Liver (tissue), 8 donors: ENCODE measurements at regions not wholly inside any gene's neighbourhood (a gene's known extent, or its start where the extent isn't known, plus 50 kb on each side); places are given as distances from the start of the nearest gene placed in this dataset.
"Not testable (repeated sequence)": the region's sequence is repeated elsewhere in the genome, so short reads cannot be mapped to it uniquely, and the experiment has no call there.

ENCODE experiments used
- DNase-seq: peaks from one replicate; pipeline ENCODE4 v3.0.0-alpha.2; 2017; ENCODE audit warnings: low spot score
- H3K27ac ChIP-seq, 2 donors: one replicate each; pipeline ENCODE4 v1.7.0; 2013; ENCODE audit warnings: inconsistent platforms in 2 of 2, low read length in 2 of 2, control low read depth in 1 of 2, low read depth in 1 of 2, mild to moderate bottlenecking in 1 of 2
- H3K27me3 ChIP-seq, 4 donors: one replicate each; pipeline versions ENCODE4 v1.6.1 to v1.7.0; 2013; ENCODE audit warnings: low read length in 3 of 4, inconsistent platforms in 1 of 4, mild to moderate bottlenecking in 1 of 4, moderate library complexity in 1 of 4; ENCODE audit not compliant: control insufficient read depth in 4 of 4, insufficient read depth in 4 of 4
- H3K36me3 ChIP-seq, 4 donors: one replicate each; pipeline versions ENCODE4 v1.6.1 to v1.7.0; 2013; ENCODE audit warnings: low read length in 3 of 4, mild to moderate bottlenecking in 3 of 4, low read depth in 1 of 4, moderate library complexity in 1 of 4; ENCODE audit not compliant: control insufficient read depth in 4 of 4, insufficient read depth in 3 of 4
- H3K4me1 ChIP-seq, 4 donors: one replicate each; pipeline versions ENCODE4 v1.6.1 to v1.7.0; 2013; ENCODE audit warnings: low read length in 3 of 4, mild to moderate bottlenecking in 3 of 4, moderate library complexity in 1 of 4; ENCODE audit not compliant: control insufficient read depth in 4 of 4, insufficient read depth in 4 of 4
- H3K4me3 ChIP-seq, 3 donors: one replicate each; pipeline versions ENCODE4 v1.6.1 to v1.7.0; 2013; ENCODE audit warnings: low read length in 3 of 3, control low read depth in 1 of 3, low read depth in 1 of 3, mild to moderate bottlenecking in 1 of 3
- H3K9ac ChIP-seq, 2 donors: one replicate each; pipeline ENCODE4 v1.7.0; 2013; ENCODE audit warnings: low read length in 2 of 2, mild to moderate bottlenecking in 2 of 2, moderate library complexity in 2 of 2, control low read depth in 1 of 2, low read depth in 1 of 2
- H3K9me3 ChIP-seq, 4 donors: one replicate each; pipeline versions ENCODE4 v1.6.1 to v1.7.0; 2013; ENCODE audit warnings: low read length in 3 of 4; ENCODE audit not compliant: control insufficient read depth in 4 of 4
- EGR1 ChIP-seq, 2 donors: IDR thresholded peaks; 2 replicates each; pipeline ENCODE4 v1.6.1; 2016 to 2018; ENCODE audit warnings: antibody characterized with exemption in 2 of 2, low read depth in 2 of 2
- FOXA1 ChIP-seq: IDR thresholded peaks from 2 replicates; pipeline ENCODE4 v1.6.1; 2016; ENCODE audit warnings: antibody characterized with exemption
- FOXA2 ChIP-seq: IDR thresholded peaks from 2 replicates; pipeline ENCODE4 v1.6.1; 2016; ENCODE audit warnings: antibody characterized with exemption
- GABPA ChIP-seq, 2 donors: IDR thresholded peaks in 1 of 2; conservative IDR thresholded peaks in 1 of 2; 2 replicates each; pipeline ENCODE4 v1.6.1; 2016; ENCODE audit warnings: antibody characterized with exemption in 2 of 2, mild to moderate bottlenecking in 1 of 2, moderate library complexity in 1 of 2
- HNF4A ChIP-seq, 2 donors: conservative IDR thresholded peaks; 2 replicates each; pipeline ENCODE4 v1.6.1; 2016; ENCODE audit warnings: antibody characterized with exemption in 2 of 2, mild to moderate bottlenecking in 2 of 2
- HNF4G ChIP-seq: IDR thresholded peaks from 2 replicates; pipeline ENCODE4 v1.6.1; 2016; ENCODE audit warnings: antibody characterized with exemption
- JUND ChIP-seq, 2 donors: IDR thresholded peaks; 2 replicates each; pipeline ENCODE4 v1.6.1; 2016; ENCODE audit warnings: antibody characterized with exemption in 2 of 2
- NR2F2 ChIP-seq: IDR thresholded peaks from 2 replicates; pipeline ENCODE4 v1.6.1; 2016; ENCODE audit warnings: antibody characterized with exemption
- RAD21 ChIP-seq, 2 donors: IDR thresholded peaks; 2 replicates each; pipeline ENCODE4 v1.6.1; 2016; ENCODE audit warnings: antibody characterized with exemption in 2 of 2, mild to moderate bottlenecking in 2 of 2
- RXRA ChIP-seq, 2 donors: IDR thresholded peaks; 2 replicates each; pipeline ENCODE4 v1.6.1; 2017 to 2018; ENCODE audit warnings: antibody characterized with exemption in 2 of 2, mild to moderate bottlenecking in 1 of 2
- SP1 ChIP-seq: IDR thresholded peaks from 2 replicates; pipeline ENCODE4 v1.6.1; 2018; ENCODE audit warnings: antibody characterized with exemption, mild to moderate bottlenecking
- TAF1 ChIP-seq: conservative IDR thresholded peaks from 2 replicates; pipeline ENCODE4 v1.6.1; 2016; ENCODE audit warnings: antibody characterized with exemption, mild to moderate bottlenecking
- YY1 ChIP-seq: IDR thresholded peaks from 2 replicates; pipeline ENCODE4 v1.6.1; 2016; ENCODE audit warnings: antibody characterized with exemption, mild to moderate bottlenecking
- WGBS: extraction: QIAGEN DNeasy Blood & Tissue Kit; methylation state at CpG from one replicate; pipeline ENCODE4 v1.1.7; 2013; 5-methylcytosine and 5-hydroxymethylcytosine counted together
- TF ChIP-seq, protein P1 (sequence below): IDR thresholded peaks from 2 replicates; pipeline ENCODE4 v1.6.1; 2016; ENCODE audit warnings: antibody characterized with exemption
- TF ChIP-seq, protein P2 (sequence below): fragments of 150-350 bp; IDR thresholded peaks from 2 replicates; pipeline ENCODE4 v1.5.1; 2017; ENCODE audit warnings: improper control_type of control experiment, low read depth, low read length; ENCODE audit not compliant: missing input control
- TF ChIP-seq, protein P3 (sequence below): IDR thresholded peaks from 2 replicates; pipeline ENCODE4 v1.6.1; 2016; ENCODE audit warnings: antibody characterized with exemption
- TF ChIP-seq, protein P4 (sequence below): IDR thresholded peaks from 2 replicates; pipeline ENCODE4 v1.6.1; 2016; ENCODE audit warnings: antibody characterized with exemption, mild to moderate bottlenecking
- TF ChIP-seq, protein P5 (sequence below): IDR thresholded peaks from 2 replicates; pipeline ENCODE4 v1.6.1; 2016; ENCODE audit warnings: antibody characterized with exemption
- donor health status: healthy.
- donor health status: healthy.
- donor health status: healthy.
- donor health status: healthy.
- donor health status: healthy.

DNA sequence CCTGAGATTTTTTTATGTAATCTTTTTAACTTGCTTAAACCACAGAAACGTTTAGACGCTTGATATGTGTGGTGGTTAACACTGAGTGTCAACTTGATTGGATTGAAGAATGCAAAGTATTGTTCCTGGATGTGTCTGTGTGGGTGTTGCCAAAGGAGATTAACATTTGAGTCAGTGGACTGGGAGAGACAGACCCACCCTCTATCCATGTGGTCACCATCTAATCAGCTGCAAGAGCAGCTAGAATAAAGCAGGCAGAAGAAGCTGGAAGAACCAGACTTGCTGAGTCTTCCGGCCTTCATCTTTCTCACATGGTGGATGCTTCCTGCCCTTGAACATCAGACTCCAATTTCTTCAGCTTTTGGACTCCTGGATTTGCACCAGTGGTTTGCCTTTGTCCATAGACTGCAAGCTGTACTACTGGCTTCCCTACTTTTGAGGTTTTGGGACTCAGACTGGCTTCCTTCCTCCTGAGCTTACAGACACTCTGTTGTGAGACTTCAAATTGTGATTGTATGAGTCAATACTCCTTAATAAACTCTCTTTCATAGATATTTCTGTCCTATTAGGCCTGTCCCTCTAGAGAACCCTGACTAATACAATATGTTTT lies 816.0 kb upstream of the CDH9 start:
- Histone ChIP-seq H3K9me3 (no peaks in the 10 kb centered on the region), H3K27me3 (no peaks in the 10 kb centered on the region), H3K27ac (no peak overlapping the region), H3K36me3 (no peaks in the 10 kb centered on the region), H3K9ac (no peak overlapping the region), H3K4me1 (no peaks in the 10 kb centered on the region), H3K4me3 (no peak overlapping the region)
- TF ChIP-seq, protein P1, sequence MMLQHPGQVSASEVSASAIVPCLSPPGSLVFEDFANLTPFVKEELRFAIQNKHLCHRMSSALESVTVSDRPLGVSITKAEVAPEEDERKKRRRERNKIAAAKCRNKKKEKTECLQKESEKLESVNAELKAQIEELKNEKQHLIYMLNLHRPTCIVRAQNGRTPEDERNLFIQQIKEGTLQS: no peak
- no peak for TF ChIP-seq EGR1 (IDR thresholded peaks at IDR 0.05; ENCODE audit: low read depth in 2 of 2)
- DNase-seq: no peak
- WGBS: 56% methylated on average over 3 of the region's 3 CpGs

DNA sequence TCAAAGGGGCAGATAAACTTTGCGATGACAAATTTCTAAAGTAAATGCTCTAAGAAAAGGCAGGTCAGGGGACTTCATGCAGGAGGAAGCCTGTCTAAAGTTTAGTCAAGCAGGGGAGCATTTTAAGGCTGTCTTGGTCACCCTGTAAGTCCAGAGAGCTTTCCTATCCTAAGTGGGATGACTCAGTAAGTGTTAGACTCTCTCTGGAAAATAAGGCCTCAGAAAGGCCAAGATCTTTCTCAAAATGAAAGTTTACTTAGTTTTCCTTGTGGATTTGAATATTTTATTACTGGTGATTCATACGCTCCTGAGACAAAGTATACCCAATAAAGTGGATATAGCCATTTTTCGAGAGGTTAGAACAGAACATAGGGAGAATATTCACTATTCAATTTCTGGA lies 806.9 kb upstream of the CDH9 start:
- H3K9ac ChIP-seq: no peak overlapping the region
- H3K27me3 ChIP-seq: no peaks in the 10 kb centered on the region
- no peak overlapping the region for H3K27ac ChIP-seq
- TF ChIP-seq EGR1 (IDR thresholded peaks at IDR 0.05; ENCODE audit: low read depth in 2 of 2): no peak
- TF ChIP-seq RAD21 (IDR thresholded peaks at IDR 0.05): no peak
- no peak for TF ChIP-seq JUND (IDR thresholded peaks at IDR 0.05)
- no peak for TF ChIP-seq RXRA (IDR thresholded peaks at IDR 0.05)
- no peak for TF ChIP-seq TAF1
- TF ChIP-seq, protein P2, sequence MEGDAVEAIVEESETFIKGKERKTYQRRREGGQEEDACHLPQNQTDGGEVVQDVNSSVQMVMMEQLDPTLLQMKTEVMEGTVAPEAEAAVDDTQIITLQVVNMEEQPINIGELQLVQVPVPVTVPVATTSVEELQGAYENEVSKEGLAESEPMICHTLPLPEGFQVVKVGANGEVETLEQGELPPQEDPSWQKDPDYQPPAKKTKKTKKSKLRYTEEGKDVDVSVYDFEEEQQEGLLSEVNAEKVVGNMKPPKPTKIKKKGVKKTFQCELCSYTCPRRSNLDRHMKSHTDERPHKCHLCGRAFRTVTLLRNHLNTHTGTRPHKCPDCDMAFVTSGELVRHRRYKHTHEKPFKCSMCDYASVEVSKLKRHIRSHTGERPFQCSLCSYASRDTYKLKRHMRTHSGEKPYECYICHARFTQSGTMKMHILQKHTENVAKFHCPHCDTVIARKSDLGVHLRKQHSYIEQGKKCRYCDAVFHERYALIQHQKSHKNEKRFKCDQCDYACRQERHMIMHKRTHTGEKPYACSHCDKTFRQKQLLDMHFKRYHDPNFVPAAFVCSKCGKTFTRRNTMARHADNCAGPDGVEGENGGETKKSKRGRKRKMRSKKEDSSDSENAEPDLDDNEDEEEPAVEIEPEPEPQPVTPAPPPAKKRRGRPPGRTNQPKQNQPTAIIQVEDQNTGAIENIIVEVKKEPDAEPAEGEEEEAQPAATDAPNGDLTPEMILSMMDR: no peak
- no peak for TF ChIP-seq FOXA2
- TF ChIP-seq, protein P3, sequence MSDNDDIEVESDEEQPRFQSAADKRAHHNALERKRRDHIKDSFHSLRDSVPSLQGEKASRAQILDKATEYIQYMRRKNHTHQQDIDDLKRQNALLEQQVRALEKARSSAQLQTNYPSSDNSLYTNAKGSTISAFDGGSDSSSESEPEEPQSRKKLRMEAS: no peak
- TF ChIP-seq NR2F2: no peak
- TF ChIP-seq HNF4G: no peak
- TF ChIP-seq YY1: no peak
- TF ChIP-seq, protein P1: no peak
- TF ChIP-seq, protein P4, sequence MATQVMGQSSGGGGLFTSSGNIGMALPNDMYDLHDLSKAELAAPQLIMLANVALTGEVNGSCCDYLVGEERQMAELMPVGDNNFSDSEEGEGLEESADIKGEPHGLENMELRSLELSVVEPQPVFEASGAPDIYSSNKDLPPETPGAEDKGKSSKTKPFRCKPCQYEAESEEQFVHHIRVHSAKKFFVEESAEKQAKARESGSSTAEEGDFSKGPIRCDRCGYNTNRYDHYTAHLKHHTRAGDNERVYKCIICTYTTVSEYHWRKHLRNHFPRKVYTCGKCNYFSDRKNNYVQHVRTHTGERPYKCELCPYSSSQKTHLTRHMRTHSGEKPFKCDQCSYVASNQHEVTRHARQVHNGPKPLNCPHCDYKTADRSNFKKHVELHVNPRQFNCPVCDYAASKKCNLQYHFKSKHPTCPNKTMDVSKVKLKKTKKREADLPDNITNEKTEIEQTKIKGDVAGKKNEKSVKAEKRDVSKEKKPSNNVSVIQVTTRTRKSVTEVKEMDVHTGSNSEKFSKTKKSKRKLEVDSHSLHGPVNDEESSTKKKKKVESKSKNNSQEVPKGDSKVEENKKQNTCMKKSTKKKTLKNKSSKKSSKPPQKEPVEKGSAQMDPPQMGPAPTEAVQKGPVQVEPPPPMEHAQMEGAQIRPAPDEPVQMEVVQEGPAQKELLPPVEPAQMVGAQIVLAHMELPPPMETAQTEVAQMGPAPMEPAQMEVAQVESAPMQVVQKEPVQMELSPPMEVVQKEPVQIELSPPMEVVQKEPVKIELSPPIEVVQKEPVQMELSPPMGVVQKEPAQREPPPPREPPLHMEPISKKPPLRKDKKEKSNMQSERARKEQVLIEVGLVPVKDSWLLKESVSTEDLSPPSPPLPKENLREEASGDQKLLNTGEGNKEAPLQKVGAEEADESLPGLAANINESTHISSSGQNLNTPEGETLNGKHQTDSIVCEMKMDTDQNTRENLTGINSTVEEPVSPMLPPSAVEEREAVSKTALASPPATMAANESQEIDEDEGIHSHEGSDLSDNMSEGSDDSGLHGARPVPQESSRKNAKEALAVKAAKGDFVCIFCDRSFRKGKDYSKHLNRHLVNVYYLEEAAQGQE: no peak
- no peak for TF ChIP-seq HNF4A (conservative IDR thresholded peaks at IDR 0.05)
- TF ChIP-seq, protein P5, sequence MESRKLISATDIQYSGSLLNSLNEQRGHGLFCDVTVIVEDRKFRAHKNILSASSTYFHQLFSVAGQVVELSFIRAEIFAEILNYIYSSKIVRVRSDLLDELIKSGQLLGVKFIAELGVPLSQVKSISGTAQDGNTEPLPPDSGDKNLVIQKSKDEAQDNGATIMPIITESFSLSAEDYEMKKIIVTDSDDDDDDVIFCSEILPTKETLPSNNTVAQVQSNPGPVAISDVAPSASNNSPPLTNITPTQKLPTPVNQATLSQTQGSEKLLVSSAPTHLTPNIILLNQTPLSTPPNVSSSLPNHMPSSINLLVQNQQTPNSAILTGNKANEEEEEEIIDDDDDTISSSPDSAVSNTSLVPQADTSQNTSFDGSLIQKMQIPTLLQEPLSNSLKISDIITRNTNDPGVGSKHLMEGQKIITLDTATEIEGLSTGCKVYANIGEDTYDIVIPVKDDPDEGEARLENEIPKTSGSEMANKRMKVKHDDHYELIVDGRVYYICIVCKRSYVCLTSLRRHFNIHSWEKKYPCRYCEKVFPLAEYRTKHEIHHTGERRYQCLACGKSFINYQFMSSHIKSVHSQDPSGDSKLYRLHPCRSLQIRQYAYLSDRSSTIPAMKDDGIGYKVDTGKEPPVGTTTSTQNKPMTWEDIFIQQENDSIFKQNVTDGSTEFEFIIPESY: no peak
- TF ChIP-seq GABPA (IDR thresholded peaks at IDR 0.05 in 1 of 2, conservative IDR thresholded peaks at IDR 0.05 in 1 of 2): no peak
- TF ChIP-seq FOXA1: no peak
- no peak for TF ChIP-seq SP1
- no peak for DNase-seq
- 71% methylated on average over 3 of the region's 3 CpGs for whole genome bisulfite sequencing
- no peaks in the 10 kb centered on the region for H3K36me3 ChIP-seq
- H3K4me3 ChIP-seq: no peak overlapping the region
- no peaks in the 10 kb centered on the region for H3K9me3 ChIP-seq
- no peaks in the 10 kb centered on the region for H3K4me1 ChIP-seq

DNA sequence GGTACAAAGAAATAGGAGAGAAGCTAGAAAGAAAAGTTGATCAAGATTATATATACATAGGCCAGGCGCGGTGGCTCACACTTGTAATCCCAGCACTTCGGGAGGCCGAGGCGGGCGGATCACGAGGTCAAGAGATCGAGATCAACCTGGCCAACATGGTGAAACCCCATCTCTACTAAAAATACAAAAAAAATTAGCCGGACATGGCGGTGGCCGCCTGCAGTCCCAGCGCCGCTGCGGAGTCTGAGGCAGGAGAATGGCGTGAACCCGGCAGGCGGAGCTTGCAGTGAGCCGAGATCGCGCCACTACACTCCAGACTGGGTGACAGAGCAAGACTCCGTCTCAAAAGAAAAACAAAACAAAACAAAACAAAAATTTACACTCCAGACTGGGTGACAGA lies 798.3 kb upstream of the CDH9 start:
- H3K4me3 ChIP-seq, H3K36me3 ChIP-seq, H3K9me3 ChIP-seq, H3K27ac ChIP-seq, DNase-seq, H3K27me3 ChIP-seq, H3K4me1 ChIP-seq, H3K9ac ChIP-seq: not testable (repeated sequence)
- 93% methylated on average over 21 of the region's 21 CpGs for WGBS
